ENCODE measurements at regions not wholly inside any gene's neighbourhood (a gene's known extent, or its start where the extent isn't known, plus 50 kb on each side); places are given as distances from the start of the nearest gene placed in this dataset.

GRCh38 chr13:42699912-42700311, 81.5 kb upstream of the FAM216B start:
- DNase-seq: no peak
- TF ChIP-seq CTCF (IDR thresholded peaks at IDR 0.05; ENCODE audit: insufficient read depth in 1 of 2, low read depth in 1 of 2, low read length in 1 of 2, severe bottlenecking in 1 of 2, unreplicated experiment in 1 of 2): no peak
- BruUV-seq (replicated peaks): no TSS peak
- H3K9me3 ChIP-seq: no peaks in the 10 kb centered on the region
- no peaks in the 10 kb centered on the region; the same call in 1 of the 2 replicates for H3K27me3 ChIP-seq (replicated peaks; ENCODE audit: control insufficient read depth, insufficient read depth, low read length)
- H3K4me3 Mint-ChIP-seq (ENCODE audit: unreplicated experiment): no peak overlapping the region
- no peaks in the 10 kb centered on the region for H3K4me1 Mint-ChIP-seq (ENCODE audit: low read depth, unreplicated experiment)
- no peak overlapping the region for H3K4me3 ChIP-seq (ENCODE audit: low read depth, low read length)
- H3K36me3 Mint-ChIP-seq (ENCODE audit: insufficient read depth, unreplicated experiment): no peaks in the 10 kb centered on the region
- intact Hi-C loops (cut with micrococcal nuclease; ENCODE audit: unreplicated experiment): no loop called here
- CTCF ChIA-PET: no interaction called here
- peaks cover 12% of the 10 kb centered on the region for H3K27me3 Mint-ChIP-seq (ENCODE audit: insufficient read depth, unreplicated experiment)
- 0 out of 2 replicates have a peak, but pooled peaks cover 3% of the 10 kb centered on the region for H3K4me1 ChIP-seq
- POLR2A ChIA-PET: no interaction called here
- no peak overlapping the region for H3K27ac Mint-ChIP-seq (ENCODE audit: unreplicated experiment)
- H3K9me3 Mint-ChIP-seq (ENCODE audit: unreplicated experiment): no peaks in the 10 kb centered on the region
- H3K36me3 ChIP-seq (ENCODE audit: control insufficient read depth, insufficient read depth, low read length): no peaks in the 10 kb centered on the region

- H3K4me1 Mint-ChIP-seq (ENCODE audit: low read depth, unreplicated experiment): no peaks in the 10 kb centered on the region
- no peaks in the 10 kb centered on the region; the same call in 1 of the 2 replicates for H3K27me3 ChIP-seq (replicated peaks; ENCODE audit: control insufficient read depth, insufficient read depth, low read length)
- H3K27ac Mint-ChIP-seq (ENCODE audit: unreplicated experiment): no peak overlapping the region
- DNase-seq: no peak
- H3K4me3 Mint-ChIP-seq (ENCODE audit: unreplicated experiment): no peak overlapping the region
- no peaks in the 10 kb centered on the region for H3K4me1 ChIP-seq
- ChIA-PET CTCF (no interaction called here), POLR2A (no interaction called here)
- peaks cover 11% of the 10 kb centered on the region for H3K27me3 Mint-ChIP-seq (ENCODE audit: insufficient read depth, unreplicated experiment)
- no peaks in the 10 kb centered on the region for H3K36me3 ChIP-seq (ENCODE audit: control insufficient read depth, insufficient read depth, low read length)
- H3K9me3 ChIP-seq: no peaks in the 10 kb centered on the region
- no peaks in the 10 kb centered on the region for H3K9me3 Mint-ChIP-seq (ENCODE audit: unreplicated experiment)
- TF ChIP-seq CTCF (IDR thresholded peaks at IDR 0.05; ENCODE audit: insufficient read depth in 1 of 2, low read depth in 1 of 2, low read length in 1 of 2, severe bottlenecking in 1 of 2, unreplicated experiment in 1 of 2): no peak
- intact Hi-C loops (cut with micrococcal nuclease; ENCODE audit: unreplicated experiment): no loop called here
- H3K4me3 ChIP-seq (ENCODE audit: low read depth, low read length): no peak overlapping the region
- H3K36me3 Mint-ChIP-seq (ENCODE audit: insufficient read depth, unreplicated experiment): no peaks in the 10 kb centered on the region
- BruUV-seq (replicated peaks): no TSS peak
Observed at GRCh38 chr13:42702716-42703115, 78.7 kb upstream of the FAM216B start.

GRCh38 chr13:42703740-42704139, 77.6 kb upstream of the FAM216B start:
- intact Hi-C loops (cut with micrococcal nuclease; ENCODE audit: unreplicated experiment): no loop called here
- CTCF ChIA-PET: no interaction called here

More at GRCh38 chr13:42703740-42704139, 77.6 kb upstream of the FAM216B start:
- Mint-ChIP-seq H3K4me3 (ENCODE audit: unreplicated experiment) (no peak overlapping the region), H3K27ac (ENCODE audit: unreplicated experiment) (no peak overlapping the region), H3K36me3 (ENCODE audit: insufficient read depth, unreplicated experiment) (no peaks in the 10 kb centered on the region), H3K9me3 (ENCODE audit: unreplicated experiment) (no peaks in the 10 kb centered on the region), H3K4me1 (ENCODE audit: low read depth, unreplicated experiment) (no peaks in the 10 kb centered on the region), H3K27me3 (ENCODE audit: insufficient read depth, unreplicated experiment) (peaks cover 12% of the 10 kb centered on the region)
- Histone ChIP-seq H3K4me3 (ENCODE audit: low read depth, low read length) (no peak overlapping the region), H3K36me3 (ENCODE audit: control insufficient read depth, insufficient read depth, low read length) (no peaks in the 10 kb centered on the region), H3K9me3 (no peaks in the 10 kb centered on the region), H3K4me1 (no peaks in the 10 kb centered on the region), H3K27me3 (replicated peaks; ENCODE audit: control insufficient read depth, insufficient read depth, low read length) (no peaks in the 10 kb centered on the region; the same call in 1 of the 2 replicates)
- no TSS peak for BruUV-seq (replicated peaks)
- no peak for TF ChIP-seq CTCF (IDR thresholded peaks at IDR 0.05; ENCODE audit: insufficient read depth in 1 of 2, low read depth in 1 of 2, low read length in 1 of 2, severe bottlenecking in 1 of 2, unreplicated experiment in 1 of 2)
- DNase-seq: no peak
- POLR2A ChIA-PET: no interaction called here

All from Caco-2 (cell line).